ENCODE measurements at regions not wholly inside any gene's neighbourhood (a gene's known extent, or its start where the extent isn't known, plus 50 kb on each side); places are given as distances from the start of the nearest gene placed in this dataset.

DNA sequence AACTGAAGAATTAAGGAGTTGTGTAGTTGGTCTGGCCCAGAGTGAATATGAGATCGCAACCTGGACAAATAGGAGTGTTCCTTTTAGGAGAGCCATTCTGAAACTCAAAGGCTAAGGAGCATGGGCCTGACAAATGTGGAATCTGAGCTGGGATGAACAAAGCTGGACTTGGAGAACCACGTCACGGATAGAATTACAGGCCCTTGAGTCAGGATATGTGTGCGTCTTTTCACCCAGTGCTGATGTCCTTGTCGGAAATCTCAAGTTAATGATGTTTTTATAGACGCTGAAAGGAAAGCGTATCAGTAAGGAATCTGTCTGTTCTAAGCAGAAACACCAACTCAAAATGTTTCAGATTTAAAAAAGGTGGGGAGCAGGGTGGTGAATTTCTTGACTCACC, 173.8 kb upstream of the ZKSCAN2 start:
- Histone ChIP-seq H3K9ac (ENCODE audit: low read length) (no peak overlapping the region), H3K4me1 (ENCODE audit: insufficient read depth, low read length) (no peaks in the 10 kb centered on the region), H3K27ac (ENCODE audit: low read depth, low read length) (no peak overlapping the region), H3K4me2 (ENCODE audit: low read length) (no peak overlapping the region), H3K27me3 (ENCODE audit: insufficient read depth, low read length) (no peaks in the 10 kb centered on the region), H3K36me3 (ENCODE audit: insufficient read depth, low read length) (no peaks in the 10 kb centered on the region), H4K20me1 (ENCODE audit: insufficient read depth, low read length) (no peaks in the 10 kb centered on the region), H3K9me3 (ENCODE audit: insufficient read depth, low read depth, low read length) (peaks cover 4% of the 10 kb centered on the region), H3K79me2 (ENCODE audit: insufficient read depth, low read length) (no peaks in the 10 kb centered on the region), H2AFZ (ENCODE audit: low read depth, low read length) (no peak overlapping the region), H3K4me3 (ENCODE audit: insufficient read depth, low read depth, low read length) (no peak overlapping the region)
- Mint-ChIP-seq H3K4me3 (ENCODE audit: unreplicated experiment) (no peak overlapping the region), H3K9me3 (ENCODE audit: unreplicated experiment) (peaks cover 1% of the 10 kb centered on the region), H3K27ac (ENCODE audit: unreplicated experiment) (no peak overlapping the region), H3K36me3 (ENCODE audit: low read depth, unreplicated experiment) (no peaks in the 10 kb centered on the region), H3K27me3 (ENCODE audit: low read depth, unreplicated experiment) (no peaks in the 10 kb centered on the region), H3K4me1 (ENCODE audit: low read depth, unreplicated experiment) (no peaks in the 10 kb centered on the region)
- FAIRE-seq, result no peak
- DNase-seq (ENCODE audit: low read depth), result peak; percentile 19
- TF ChIP-seq EZH2 (IDR thresholded peaks at IDR 0.05; ENCODE audit: insufficient read depth, low read length), result no peak
- TF ChIP-seq, protein P1, sequence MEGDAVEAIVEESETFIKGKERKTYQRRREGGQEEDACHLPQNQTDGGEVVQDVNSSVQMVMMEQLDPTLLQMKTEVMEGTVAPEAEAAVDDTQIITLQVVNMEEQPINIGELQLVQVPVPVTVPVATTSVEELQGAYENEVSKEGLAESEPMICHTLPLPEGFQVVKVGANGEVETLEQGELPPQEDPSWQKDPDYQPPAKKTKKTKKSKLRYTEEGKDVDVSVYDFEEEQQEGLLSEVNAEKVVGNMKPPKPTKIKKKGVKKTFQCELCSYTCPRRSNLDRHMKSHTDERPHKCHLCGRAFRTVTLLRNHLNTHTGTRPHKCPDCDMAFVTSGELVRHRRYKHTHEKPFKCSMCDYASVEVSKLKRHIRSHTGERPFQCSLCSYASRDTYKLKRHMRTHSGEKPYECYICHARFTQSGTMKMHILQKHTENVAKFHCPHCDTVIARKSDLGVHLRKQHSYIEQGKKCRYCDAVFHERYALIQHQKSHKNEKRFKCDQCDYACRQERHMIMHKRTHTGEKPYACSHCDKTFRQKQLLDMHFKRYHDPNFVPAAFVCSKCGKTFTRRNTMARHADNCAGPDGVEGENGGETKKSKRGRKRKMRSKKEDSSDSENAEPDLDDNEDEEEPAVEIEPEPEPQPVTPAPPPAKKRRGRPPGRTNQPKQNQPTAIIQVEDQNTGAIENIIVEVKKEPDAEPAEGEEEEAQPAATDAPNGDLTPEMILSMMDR (IDR thresholded peaks at IDR 0.05; ENCODE audit: insufficient read depth, low read depth, low read length), result no peak

DNA sequence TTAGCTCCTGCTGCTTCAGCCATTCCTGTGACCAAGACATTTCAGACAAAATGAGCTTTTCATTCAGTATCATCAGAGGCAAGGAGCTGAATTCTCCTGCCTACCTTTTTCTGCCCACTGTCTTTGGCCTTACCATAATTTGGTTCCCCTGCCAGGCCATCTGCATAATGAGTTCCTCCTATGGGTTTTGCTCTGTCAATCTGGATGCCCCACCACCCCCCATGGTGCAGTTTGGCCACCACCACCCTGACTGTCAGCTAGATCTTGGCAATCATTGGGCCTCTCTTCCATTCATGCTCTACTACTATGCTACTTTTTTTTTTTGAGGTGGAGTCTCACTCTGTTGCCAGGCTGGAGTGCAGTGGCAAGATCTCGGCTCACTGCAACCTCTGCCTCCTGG, 169.2 kb upstream of the ZKSCAN2 start:
- H3K36me3 Mint-ChIP-seq (ENCODE audit: low read depth, unreplicated experiment), result no peaks in the 10 kb centered on the region
- no peaks in the 10 kb centered on the region for H4K20me1 ChIP-seq (ENCODE audit: insufficient read depth, low read length)
- no peaks in the 10 kb centered on the region for H3K79me2 ChIP-seq (ENCODE audit: insufficient read depth, low read length)
- no peaks in the 10 kb centered on the region for H3K27me3 ChIP-seq (ENCODE audit: insufficient read depth, low read length)
- TF ChIP-seq, protein P1 (IDR thresholded peaks at IDR 0.05; ENCODE audit: insufficient read depth, low read depth, low read length), result no peak
- no peak for TF ChIP-seq EZH2 (IDR thresholded peaks at IDR 0.05; ENCODE audit: insufficient read depth, low read length)
- no peaks in the 10 kb centered on the region for H3K4me1 Mint-ChIP-seq (ENCODE audit: low read depth, unreplicated experiment)
- H3K27me3 Mint-ChIP-seq (ENCODE audit: low read depth, unreplicated experiment), result no peaks in the 10 kb centered on the region
- H3K27ac Mint-ChIP-seq (ENCODE audit: unreplicated experiment), result no peak overlapping the region
- H3K9me3 Mint-ChIP-seq (ENCODE audit: unreplicated experiment), result no peaks in the 10 kb centered on the region
- no peak overlapping the region for H3K4me3 Mint-ChIP-seq (ENCODE audit: unreplicated experiment)
- DNase-seq (ENCODE audit: low read depth) (no peak), FAIRE-seq (no peak)
- no peaks in the 10 kb centered on the region for H3K9me3 ChIP-seq (ENCODE audit: insufficient read depth, low read depth, low read length)
- no peaks in the 10 kb centered on the region for H3K4me1 ChIP-seq (ENCODE audit: insufficient read depth, low read length)
- no peak overlapping the region for H3K27ac ChIP-seq (ENCODE audit: low read depth, low read length)
- no peak overlapping the region for H3K4me3 ChIP-seq (ENCODE audit: insufficient read depth, low read depth, low read length)
- H3K4me2 ChIP-seq (ENCODE audit: low read length), result no peak overlapping the region
- H3K9ac ChIP-seq (ENCODE audit: low read length), result no peak overlapping the region
- no peak overlapping the region for H2AFZ ChIP-seq (ENCODE audit: low read depth, low read length)
- H3K36me3 ChIP-seq (ENCODE audit: insufficient read depth, low read length), result no peaks in the 10 kb centered on the region

DNA sequence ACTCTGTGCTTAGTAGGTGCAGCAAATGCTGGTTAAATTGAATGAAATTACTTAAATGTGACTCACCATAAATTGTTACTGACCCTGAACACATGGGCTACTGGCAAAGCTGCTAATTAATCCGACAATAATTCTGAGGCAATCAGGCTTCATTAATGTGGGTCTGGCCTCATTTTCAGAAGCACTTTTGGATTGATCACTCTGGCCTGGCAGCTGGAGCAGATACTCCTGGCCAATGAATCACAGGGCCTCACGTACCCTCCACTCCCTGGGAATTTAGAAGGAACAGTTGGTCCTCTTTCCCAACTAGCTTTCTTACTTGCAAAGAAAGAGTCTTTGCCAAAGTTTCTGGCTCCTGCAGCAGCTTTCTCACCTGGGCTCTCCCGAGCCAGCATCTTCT, 162.0 kb upstream of the ZKSCAN2 start:
- Mint-ChIP-seq H3K9me3 (ENCODE audit: unreplicated experiment) (peaks cover 3% of the 10 kb centered on the region), H3K4me1 (ENCODE audit: low read depth, unreplicated experiment) (no peaks in the 10 kb centered on the region), H3K36me3 (ENCODE audit: low read depth, unreplicated experiment) (no peaks in the 10 kb centered on the region), H3K4me3 (ENCODE audit: unreplicated experiment) (no peak overlapping the region), H3K27me3 (ENCODE audit: low read depth, unreplicated experiment) (no peaks in the 10 kb centered on the region), H3K27ac (ENCODE audit: unreplicated experiment) (no peak overlapping the region)
- no peak for TF ChIP-seq EZH2 (IDR thresholded peaks at IDR 0.05; ENCODE audit: insufficient read depth, low read length)
- TF ChIP-seq, protein P1 (IDR thresholded peaks at IDR 0.05; ENCODE audit: insufficient read depth, low read depth, low read length), result no peak
- H3K9ac ChIP-seq (ENCODE audit: low read length), result no peak overlapping the region
- H3K4me2 ChIP-seq (ENCODE audit: low read length), result no peak overlapping the region
- no peaks in the 10 kb centered on the region for H3K9me3 ChIP-seq (ENCODE audit: insufficient read depth, low read depth, low read length)
- no peak for FAIRE-seq
- no peak overlapping the region for H3K27ac ChIP-seq (ENCODE audit: low read depth, low read length)
- H3K4me3 ChIP-seq (ENCODE audit: insufficient read depth, low read depth, low read length), result no peak overlapping the region
- H3K4me1 ChIP-seq (ENCODE audit: insufficient read depth, low read length), result no peaks in the 10 kb centered on the region
- no peaks in the 10 kb centered on the region for H3K79me2 ChIP-seq (ENCODE audit: insufficient read depth, low read length)
- H3K36me3 ChIP-seq (ENCODE audit: insufficient read depth, low read length), result no peaks in the 10 kb centered on the region
- H4K20me1 ChIP-seq (ENCODE audit: insufficient read depth, low read length), result no peaks in the 10 kb centered on the region
- no peak overlapping the region for H2AFZ ChIP-seq (ENCODE audit: low read depth, low read length)
- DNase-seq (ENCODE audit: low read depth), result no peak
- H3K27me3 ChIP-seq (ENCODE audit: insufficient read depth, low read length), result no peaks in the 10 kb centered on the region

Data from astrocyte (in vitro differentiated cells and primary cell).